Esophagus squamous epithelium (tissue), 5 donors: ENCODE measurements at regions not wholly inside any gene's neighbourhood (a gene's known extent, or its start where the extent isn't known, plus 50 kb on each side); places are given as distances from the start of the nearest gene placed in this dataset.
A peak's percentile ranks its signal among the peaks of the same experiment; 100 is the strongest.

Experiments
- DNase-seq: peaks from one replicate; lab custom pipeline; 2025; lab: John Stamatoyannopoulos, UW
- H3K27ac ChIP-seq, 4 donors: fragments of 200-600 bp; sonication (generic); one replicate each; pipeline ENCODE4 v1.5.1; 2016 to 2019; ENCODE audit warnings: mild to moderate bottlenecking in 1 of 4
- H3K27me3 ChIP-seq, 4 donors: fragments of 200-600 bp; sonication (generic); 1 replicate in 3 of 4; 2 replicates in 1 of 4; pipeline versions ENCODE4 v1.5.1 to v1.6.0; 2017 to 2021; ENCODE audit warnings: antibody characterized with exemption in 1 of 4
- H3K36me3 ChIP-seq, 3 donors: fragments of 200-600 bp; sonication (generic); one replicate each; pipeline ENCODE4 v1.5.1; 2016 to 2019
- H3K4me1 ChIP-seq, 3 donors: fragments of 200-600 bp; sonication (generic); one replicate each; pipeline ENCODE4 v1.5.1; 2017 to 2019
- H3K4me3 ChIP-seq, 4 donors: fragments of 200-600 bp; sonication (generic); 1 replicate in 3 of 4; 2 replicates in 1 of 4; pipeline ENCODE4 v1.5.1; 2016 to 2019; ENCODE audit warnings: mild to moderate bottlenecking in 2 of 4, moderate library complexity in 1 of 4
- H3K9me3 ChIP-seq, 3 donors: fragments of 200-600 bp; sonication (generic); one replicate each; pipeline ENCODE4 v1.5.1; 2016 to 2019
- CTCF ChIP-seq, 6 experiments: fragments of 450-650 bp in 4 of 6; fragments of 200-600 bp in 2 of 6; sonication (generic) in 2 of 6; IDR thresholded peaks; one replicate each; pipeline ENCODE4 v1.5.1; 2016 to 2019; ENCODE audit warnings: antibody characterized with exemption in 6 of 6, mild to moderate bottlenecking in 4 of 6, moderate library complexity in 4 of 6
- POLR2A ChIP-seq, 4 donors: fragments of 450-650 bp; IDR thresholded peaks; one replicate each; pipeline ENCODE4 v1.6.1; 2017; ENCODE audit warnings: antibody characterized with exemption in 4 of 4, mild to moderate bottlenecking in 4 of 4, moderate library complexity in 3 of 4
- WGBS, 2 donors: methylation state at CpG; one replicate each; pipeline ENCODE4 v1.1.5; 2018; 5-methylcytosine and 5-hydroxymethylcytosine counted together
- intact Hi-C: fragments of 100-400 bp; cut with DNase I; formaldehyde crosslinking; loops from one replicate; pipeline ENCODE4 v1.15.0; 2022
- donor health status: DM: yes; HTN: yes; CAD: no.

GRCh38 chr12:92581604-92582003, 121.2 kb upstream of the PLEKHG7 start:
- DNase-seq: no peak
- Histone ChIP-seq H3K4me1 (peaks cover 0 to 5% (median 0%) of the 10 kb centered on the region in 3 donors), H3K9me3 (no peaks in the 10 kb centered on the region), H3K36me3 (no peaks in the 10 kb centered on the region), H3K27me3 (no peaks in the 10 kb centered on the region), H3K27ac (no peak overlapping the region), H3K4me3 (no peak overlapping the region)
- intact Hi-C loops: no loop called here
- WGBS, 2 donors: 70 to 82% methylated on average over 1 of the region's 1 CpG
- TF ChIP-seq POLR2A (IDR thresholded peaks at IDR 0.05): no peak

- TF ChIP-seq CTCF (IDR thresholded peaks at IDR 0.05): no peak
- TF ChIP-seq POLR2A (IDR thresholded peaks at IDR 0.05): no peak
- WGBS, 2 donors: 84 to 88% methylated on average over 5 to 6 of the region's 6 CpGs
- H3K4me1 ChIP-seq: peaks cover 0 to 14% (median 0%) of the 10 kb centered on the region in 3 donors
- intact Hi-C loops: loop anchor here (5.0 to 10.0 kb wide), 3 partner anchors 72 to 1190 kb away; partner anchors contain the start of gene BTG1
- DNase-seq: no peak
- no peak overlapping the region for H3K4me3 ChIP-seq
- no peak overlapping the region for H3K27ac ChIP-seq
- no peaks in the 10 kb centered on the region for H3K27me3 ChIP-seq
- H3K36me3 ChIP-seq: no peaks in the 10 kb centered on the region
- no peaks in the 10 kb centered on the region for H3K9me3 ChIP-seq
Observed at GRCh38 chr12:92574911-92575570, 127.7 kb upstream of the PLEKHG7 start.

GRCh38 chr12:92574051-92574783, 128.6 kb upstream of the PLEKHG7 start:
- Histone ChIP-seq H3K27me3 (no peaks in the 10 kb centered on the region), H3K4me1 (peaks cover 0 to 16% (median 0%) of the 10 kb centered on the region in 3 donors), H3K4me3 (no peak overlapping the region), H3K27ac (no peak overlapping the region), H3K36me3 (no peaks in the 10 kb centered on the region), H3K9me3 (no peaks in the 10 kb centered on the region)
- intact Hi-C loops: loop anchor here (5.0 to 10.0 kb wide), 3 partner anchors 73 to 1189 kb away; partner anchors contain the start of gene BTG1
- no peak for DNase-seq
- WGBS, 2 donors: 80 to 83% methylated on average over 4 to 7 of the region's 8 CpGs
- TF ChIP-seq CTCF (IDR thresholded peaks at IDR 0.05): peak in 2 of 6 experiments; percentile 15 to 39
- no peak for TF ChIP-seq POLR2A (IDR thresholded peaks at IDR 0.05)

GRCh38 chr12:92573104-92573503, 129.7 kb upstream of the PLEKHG7 start:
- no peaks in the 10 kb centered on the region for H3K27me3 ChIP-seq
- 16 to 53% methylated on average over 4 of the region's 4 CpGs for WGBS, 2 donors
- intact Hi-C loops: loop anchor here (5.0 to 10.0 kb wide), 3 partner anchors 74 to 1188 kb away; partner anchors contain the start of gene BTG1
- TF ChIP-seq POLR2A (IDR thresholded peaks at IDR 0.05) (no peak), CTCF (IDR thresholded peaks at IDR 0.05) (no peak)
- H3K4me3 ChIP-seq: no peak overlapping the region
- no peak for DNase-seq
- H3K9me3 ChIP-seq: no peaks in the 10 kb centered on the region
- peaks cover 0 to 21% (median 0%) of the 10 kb centered on the region in 3 donors for H3K4me1 ChIP-seq
- no peaks in the 10 kb centered on the region for H3K36me3 ChIP-seq
- no peak overlapping the region for H3K27ac ChIP-seq

GRCh38 chr12:92571844-92572543, 130.8 kb upstream of the PLEKHG7 start:
- no peak overlapping the region for H3K27ac ChIP-seq
- TF ChIP-seq POLR2A (IDR thresholded peaks at IDR 0.05): no peak
- no peak for TF ChIP-seq CTCF (IDR thresholded peaks at IDR 0.05)
- H3K4me3 ChIP-seq: no peak overlapping the region
- DNase-seq: no peak
- WGBS, 2 donors: 87 to 93% methylated on average over 8 of the region's 8 CpGs
- no peaks in the 10 kb centered on the region for H3K27me3 ChIP-seq
- peaks cover 0 to 21% (median 0%) of the 10 kb centered on the region in 3 donors for H3K4me1 ChIP-seq
- H3K9me3 ChIP-seq: no peaks in the 10 kb centered on the region
- intact Hi-C loops: loop anchor here (5.0 to 10.0 kb wide), 3 partner anchors 75 to 1187 kb away; partner anchors contain the start of gene BTG1
- no peaks in the 10 kb centered on the region for H3K36me3 ChIP-seq
